Epithelial cell of prostate (primary cell): ENCODE measurements at regions not wholly inside any gene's neighbourhood (a gene's known extent, or its start where the extent isn't known, plus 50 kb on each side); places are given as distances from the start of the nearest gene placed in this dataset.
"Not testable (repeated sequence)": the region's sequence is repeated elsewhere in the genome, so short reads cannot be mapped to it uniquely, and the experiment has no call there.

Experiments used
- DNase-seq: peaks from one replicate; pipeline ENCODE4 v3.0.0-alpha.2; 2011; ENCODE audit warnings: low read depth, low spot score
- H3K27ac ChIP-seq: fragments of 450-650 bp; 2 replicates; pipeline ENCODE4 v1.5.1; 2017; ENCODE audit warnings: mild to moderate bottlenecking

- no peak overlapping the region for H3K27ac ChIP-seq
- DNase-seq = no peak
Observed at GRCh38 chr5:154702477-154702876, 52.7 kb upstream of the LARP1 start.

- DNase-seq, H3K27ac ChIP-seq: not testable (repeated sequence)
Observed at GRCh38 chr5:154701725-154702124, 53.5 kb upstream of the LARP1 start.

- H3K27ac ChIP-seq = no peak overlapping the region
- no peak for DNase-seq
Observed at GRCh38 chr5:154701181-154701580, 54.0 kb upstream of the LARP1 start.

- not testable (repeated sequence) for H3K27ac ChIP-seq, DNase-seq
Observed at GRCh38 chr5:154700289-154700928, 54.8 kb upstream of the LARP1 start.

GRCh38 chr5:154698763-154699162, 56.4 kb upstream of the LARP1 start:
- H3K27ac ChIP-seq = no peak overlapping the region
- DNase-seq = no peak

- no peak for DNase-seq
- H3K27ac ChIP-seq = no peak overlapping the region
Observed at GRCh38 chr5:154697371-154697770, 57.8 kb upstream of the LARP1 start.

- H3K27ac ChIP-seq = no peak overlapping the region
- DNase-seq = no peak
Observed at GRCh38 chr5:154696891-154697290, 58.3 kb upstream of the LARP1 start.

GRCh38 chr5:154694159-154694558, 61.0 kb upstream of the LARP1 start:
- no peak for DNase-seq
- no peak overlapping the region for H3K27ac ChIP-seq

GRCh38 chr5:154690488-154690887, 64.7 kb upstream of the LARP1 start:
- H3K27ac ChIP-seq = no peak overlapping the region
- no peak for DNase-seq

GRCh38 chr5:154686490-154686889, 68.7 kb upstream of the LARP1 start:
- H3K27ac ChIP-seq = no peak overlapping the region
- DNase-seq = no peak

GRCh38 chr5:154683101-154683880, 71.9 kb upstream of the LARP1 start:
- no peak for DNase-seq
- H3K27ac ChIP-seq = peak overlapping the region; percentile 52

GRCh38 chr5:154679501-154679900, 75.7 kb upstream of the LARP1 start:
- H3K27ac ChIP-seq = no peak overlapping the region
- no peak for DNase-seq

GRCh38 chr5:154677921-154678320, 77.3 kb upstream of the LARP1 start:
- peak overlapping the region; percentile 49 for H3K27ac ChIP-seq
- peak; percentile 41 for DNase-seq

GRCh38 chr5:154676508-154676907, 78.7 kb upstream of the LARP1 start:
- no peak for DNase-seq
- no peak overlapping the region for H3K27ac ChIP-seq

- H3K27ac ChIP-seq = no peak overlapping the region
- DNase-seq = no peak
Observed at GRCh38 chr5:154674029-154674428, 81.1 kb upstream of the LARP1 start.

GRCh38 chr5:154673506-154673905, 81.7 kb upstream of the LARP1 start:
- H3K27ac ChIP-seq = no peak overlapping the region
- DNase-seq = no peak

GRCh38 chr5:154669913-154670312, 85.3 kb upstream of the LARP1 start:
- not testable (repeated sequence) for DNase-seq, H3K27ac ChIP-seq

- no peak overlapping the region for H3K27ac ChIP-seq
- no peak for DNase-seq
Observed at GRCh38 chr5:154669402-154669801, 85.8 kb upstream of the LARP1 start.

GRCh38 chr5:154664869-154665268, 90.3 kb upstream of the LARP1 start:
- H3K27ac ChIP-seq = no peak overlapping the region
- DNase-seq = no peak

- DNase-seq = no peak
- no peak overlapping the region for H3K27ac ChIP-seq
Observed at GRCh38 chr5:154663424-154663823, 91.8 kb upstream of the LARP1 start.

GRCh38 chr5:154654486-154655371, 100.4 kb upstream of the LARP1 start:
- DNase-seq = no peak
- no peak overlapping the region for H3K27ac ChIP-seq
